ENCODE measurements at regions not wholly inside any gene's neighbourhood (a gene's known extent, or its start where the extent isn't known, plus 50 kb on each side); places are given as distances from the start of the nearest gene placed in this dataset.
"Not testable (repeated sequence)": the region's sequence is repeated elsewhere in the genome, so short reads cannot be mapped to it uniquely, and the experiment has no call there.

DNA sequence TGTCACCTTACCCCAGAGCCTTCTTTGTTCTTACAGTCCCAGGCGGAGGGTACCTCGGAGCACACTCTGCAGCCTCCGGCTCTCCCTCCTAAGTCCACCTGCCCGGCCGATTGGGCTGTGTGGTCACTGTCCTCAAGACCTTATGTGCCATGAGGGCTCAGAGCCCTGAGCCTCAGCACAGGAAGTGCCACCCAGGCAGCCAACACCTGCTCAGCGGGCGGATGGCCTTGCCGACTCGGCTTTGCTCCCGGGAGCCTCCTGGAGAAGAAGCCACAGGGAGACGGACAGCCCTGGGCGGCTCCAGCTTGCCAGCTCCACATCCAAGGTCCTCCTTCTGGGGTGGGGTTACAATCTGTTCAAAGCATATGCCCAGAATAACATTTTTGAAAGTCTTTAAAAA, 4439.2 kb upstream of the TPTE start:
- H3K27ac ChIP-seq (ENCODE audit: insufficient read depth, low read length, poor library complexity, severe bottlenecking); H3K4me3 ChIP-seq (ENCODE audit: low read depth, low read length); DNase-seq; H3K9me3 Mint-ChIP-seq; ATAC-seq (ENCODE audit: low read depth in 2 of 2); H3K27me3 Mint-ChIP-seq; H3K36me3 Mint-ChIP-seq; H3K4me1 ChIP-seq (ENCODE audit: control insufficient read depth, insufficient read depth, low read length, poor library complexity, severe bottlenecking); H3K4me1 Mint-ChIP-seq; H3K4me3 Mint-ChIP-seq; H3K36me3 ChIP-seq (ENCODE audit: control insufficient read depth, insufficient read depth, low read length); H3K27me3 ChIP-seq (ENCODE audit: control insufficient read depth, insufficient read depth, low read length); H3K27ac Mint-ChIP-seq; H3K9me3 ChIP-seq (ENCODE audit: control insufficient read depth in 2 of 2, low read length in 2 of 2): not testable (repeated sequence)

DNA sequence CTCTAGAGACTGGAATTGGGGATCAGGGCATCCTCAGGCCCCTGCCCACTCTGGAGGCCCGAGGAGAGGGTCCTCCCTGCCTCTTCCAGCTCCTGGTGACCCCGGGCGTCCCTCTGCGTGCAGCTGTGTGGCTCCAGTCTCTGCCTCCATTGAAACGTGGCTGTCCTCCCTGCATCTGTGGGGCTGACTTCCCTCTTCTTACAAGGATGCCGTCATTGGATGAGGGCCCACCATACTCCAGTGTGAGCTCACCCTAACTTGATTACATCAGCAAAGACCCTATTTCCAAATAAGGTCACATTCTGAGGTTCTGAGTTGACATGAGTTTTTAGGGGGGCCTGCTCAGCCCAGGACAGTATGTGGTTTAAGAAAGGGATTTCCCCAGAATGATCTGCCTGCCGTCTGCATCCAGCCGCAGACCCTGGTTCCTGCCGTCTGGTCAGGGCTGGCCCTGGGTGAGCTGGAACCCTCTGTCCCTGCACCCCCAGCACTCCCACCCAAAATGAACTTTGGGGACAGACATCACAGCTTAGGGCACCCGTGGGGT, 4437.7 kb upstream of the TPTE start:
- not testable (repeated sequence) for H3K36me3 ChIP-seq (ENCODE audit: control insufficient read depth, insufficient read depth, low read length); H3K4me3 Mint-ChIP-seq; H3K36me3 Mint-ChIP-seq; H3K4me1 Mint-ChIP-seq; H3K27me3 ChIP-seq (ENCODE audit: control insufficient read depth, insufficient read depth, low read length); H3K4me3 ChIP-seq (ENCODE audit: low read depth, low read length); ATAC-seq (ENCODE audit: low read depth in 2 of 2); DNase-seq; H3K9me3 ChIP-seq (ENCODE audit: control insufficient read depth in 2 of 2, low read length in 2 of 2); H3K4me1 ChIP-seq (ENCODE audit: control insufficient read depth, insufficient read depth, low read length, poor library complexity, severe bottlenecking); H3K27me3 Mint-ChIP-seq; H3K9me3 Mint-ChIP-seq; H3K27ac ChIP-seq (ENCODE audit: insufficient read depth, low read length, poor library complexity, severe bottlenecking); H3K27ac Mint-ChIP-seq

DNA sequence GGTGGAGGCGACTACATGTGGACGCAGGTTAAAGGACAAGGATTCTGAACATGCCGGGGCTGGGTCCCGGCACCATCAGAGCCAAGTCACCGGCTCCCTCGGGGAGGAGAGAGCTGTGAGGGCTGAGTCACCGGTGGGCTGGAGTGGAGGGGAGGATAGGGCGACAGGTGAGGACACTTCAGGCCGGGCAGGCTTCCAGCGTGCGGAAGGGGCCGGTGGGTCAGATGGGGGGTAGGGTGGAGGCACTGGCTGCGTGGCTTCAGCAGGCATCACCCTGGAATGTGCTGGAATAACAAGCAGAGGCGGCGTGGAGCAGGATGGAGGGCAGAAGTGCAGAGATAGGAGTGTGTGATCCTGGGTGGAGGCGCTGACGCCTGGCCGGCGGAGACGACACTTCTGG, 4435.3 kb upstream of the TPTE start:
- not testable (repeated sequence) for H3K4me1 Mint-ChIP-seq; DNase-seq; H3K9me3 ChIP-seq (ENCODE audit: control insufficient read depth in 2 of 2, low read length in 2 of 2); H3K9me3 Mint-ChIP-seq; H3K36me3 ChIP-seq (ENCODE audit: control insufficient read depth, insufficient read depth, low read length); H3K27ac Mint-ChIP-seq; H3K4me3 Mint-ChIP-seq; H3K4me3 ChIP-seq (ENCODE audit: low read depth, low read length); H3K4me1 ChIP-seq (ENCODE audit: control insufficient read depth, insufficient read depth, low read length, poor library complexity, severe bottlenecking); ATAC-seq (ENCODE audit: low read depth in 2 of 2); H3K36me3 Mint-ChIP-seq; H3K27ac ChIP-seq (ENCODE audit: insufficient read depth, low read length, poor library complexity, severe bottlenecking); H3K27me3 ChIP-seq (ENCODE audit: control insufficient read depth, insufficient read depth, low read length); H3K27me3 Mint-ChIP-seq

DNA sequence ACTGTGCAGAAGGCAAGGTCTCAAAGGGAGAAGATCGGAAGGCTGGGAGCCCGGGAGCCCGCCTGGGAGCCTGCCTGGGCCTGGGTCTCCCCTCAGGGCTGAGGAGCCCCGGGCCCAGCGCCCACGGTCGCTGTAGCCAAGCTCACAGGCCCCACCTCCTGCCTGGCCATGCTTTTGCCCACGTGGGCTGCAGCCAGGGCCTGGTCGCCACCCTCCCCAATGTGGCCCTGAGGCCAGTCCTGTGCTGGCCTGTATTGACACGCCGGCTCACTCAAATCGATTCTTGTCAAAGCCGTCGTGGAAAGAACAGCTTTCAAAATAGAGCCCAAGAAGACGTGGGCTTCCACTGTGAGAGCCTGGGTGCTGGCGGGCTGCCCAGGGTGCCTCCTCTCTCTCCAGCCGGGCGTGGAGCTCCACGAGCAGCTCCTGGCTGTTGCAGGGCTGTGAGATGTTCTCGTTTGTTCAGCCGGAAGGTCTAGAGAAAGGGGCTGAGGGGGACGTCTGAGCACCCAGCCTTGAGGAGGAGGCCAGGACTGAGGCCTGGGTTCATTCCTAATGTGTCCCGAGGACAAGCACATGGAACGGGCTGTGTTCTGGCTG, 4433.7 kb upstream of the TPTE start:
- not testable (repeated sequence) for H3K9me3 Mint-ChIP-seq, H3K4me1 Mint-ChIP-seq

DNA sequence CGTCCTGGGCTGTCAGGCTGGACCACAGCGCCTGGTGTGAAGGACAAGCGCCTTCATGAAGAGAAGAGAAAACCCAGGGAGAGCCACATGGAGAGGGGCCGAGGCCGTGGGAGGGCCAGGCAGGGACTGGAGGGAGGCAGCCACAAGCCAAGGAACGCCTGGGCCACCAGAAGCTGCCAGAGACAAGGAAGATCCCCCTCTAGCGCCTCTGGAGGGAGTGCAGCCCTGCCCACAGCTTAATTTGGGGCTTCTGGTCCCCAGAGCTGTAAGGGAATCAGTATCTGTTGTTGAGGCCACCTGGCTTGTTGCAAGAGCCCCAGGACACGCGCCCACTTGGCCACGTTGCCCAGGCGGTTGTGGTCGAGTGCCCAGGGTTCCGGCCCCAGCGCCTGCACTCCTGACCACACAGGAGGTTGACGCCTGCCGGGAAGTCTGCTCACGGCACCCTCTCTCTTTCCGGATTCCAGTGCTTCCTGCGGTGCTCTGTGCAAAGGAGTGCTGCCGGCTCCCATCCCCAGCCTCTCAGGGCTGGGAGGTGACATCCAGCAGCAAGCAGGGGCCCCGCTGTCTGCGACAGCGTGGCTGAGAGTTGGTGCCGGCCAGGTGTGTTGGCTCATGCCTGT, 4431.0 kb upstream of the TPTE start:
- H3K27ac Mint-ChIP-seq; H3K27me3 Mint-ChIP-seq; DNase-seq; H3K4me3 Mint-ChIP-seq; ATAC-seq (ENCODE audit: low read depth in 2 of 2); H3K9me3 Mint-ChIP-seq; H3K4me1 ChIP-seq (ENCODE audit: control insufficient read depth, insufficient read depth, low read length, poor library complexity, severe bottlenecking); H3K4me3 ChIP-seq (ENCODE audit: low read depth, low read length); H3K36me3 Mint-ChIP-seq; H3K9me3 ChIP-seq (ENCODE audit: control insufficient read depth in 2 of 2, low read length in 2 of 2); H3K4me1 Mint-ChIP-seq; H3K27me3 ChIP-seq (ENCODE audit: control insufficient read depth, insufficient read depth, low read length); H3K36me3 ChIP-seq (ENCODE audit: control insufficient read depth, insufficient read depth, low read length); H3K27ac ChIP-seq (ENCODE audit: insufficient read depth, low read length, poor library complexity, severe bottlenecking): not testable (repeated sequence)

More for the DNA sequence above, 4433.7 kb upstream of the TPTE start:
- not testable (repeated sequence) for H3K4me3 Mint-ChIP-seq; H3K9me3 ChIP-seq (ENCODE audit: control insufficient read depth in 2 of 2, low read length in 2 of 2); ATAC-seq (ENCODE audit: low read depth in 2 of 2); H3K27me3 Mint-ChIP-seq; H3K36me3 ChIP-seq (ENCODE audit: control insufficient read depth, insufficient read depth, low read length); H3K27ac Mint-ChIP-seq; DNase-seq; H3K36me3 Mint-ChIP-seq; H3K4me3 ChIP-seq (ENCODE audit: low read depth, low read length); H3K27me3 ChIP-seq (ENCODE audit: control insufficient read depth, insufficient read depth, low read length); H3K27ac ChIP-seq (ENCODE audit: insufficient read depth, low read length, poor library complexity, severe bottlenecking); H3K4me1 ChIP-seq (ENCODE audit: control insufficient read depth, insufficient read depth, low read length, poor library complexity, severe bottlenecking)

DNA sequence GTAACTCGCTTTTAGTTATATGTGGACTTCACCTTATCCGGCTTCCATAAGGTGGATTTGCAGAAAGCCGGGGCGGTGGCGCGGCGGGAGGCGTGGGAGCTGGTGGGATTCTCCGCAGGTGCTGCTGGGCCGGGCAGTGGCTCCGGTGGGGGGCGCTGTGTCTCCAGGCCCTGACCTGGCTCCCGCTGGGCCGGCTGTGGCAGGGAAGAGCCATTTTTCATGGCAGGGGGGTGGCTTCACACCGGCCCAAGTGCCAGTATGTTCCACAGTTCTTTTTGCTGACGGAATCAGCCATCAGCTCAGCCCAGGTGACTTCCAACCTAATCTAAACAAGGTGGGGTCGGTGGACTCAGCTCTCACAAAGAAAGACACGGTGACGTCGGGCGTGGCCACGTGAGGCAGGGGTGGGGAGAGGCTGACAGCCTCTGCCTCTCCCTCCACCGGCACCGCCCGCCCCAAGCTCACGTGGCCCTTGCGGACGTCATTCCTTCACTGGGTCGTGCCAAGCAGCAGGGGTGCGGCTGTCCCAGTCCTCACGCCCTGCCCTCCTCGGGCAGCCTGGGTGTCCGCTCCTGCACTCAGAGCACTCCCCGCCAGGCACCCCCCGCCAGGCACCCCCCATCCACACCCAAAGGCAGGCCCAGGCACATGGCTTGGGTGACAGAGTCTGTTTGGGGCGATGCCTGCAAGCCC, 4429.9 kb upstream of the TPTE start:
- ATAC-seq (ENCODE audit: low read depth in 2 of 2); H3K9me3 ChIP-seq (ENCODE audit: control insufficient read depth in 2 of 2, low read length in 2 of 2); H3K27ac Mint-ChIP-seq; H3K9me3 Mint-ChIP-seq; DNase-seq; H3K4me1 ChIP-seq (ENCODE audit: control insufficient read depth, insufficient read depth, low read length, poor library complexity, severe bottlenecking); H3K27me3 Mint-ChIP-seq; H3K4me3 ChIP-seq (ENCODE audit: low read depth, low read length); H3K27ac ChIP-seq (ENCODE audit: insufficient read depth, low read length, poor library complexity, severe bottlenecking); H3K4me1 Mint-ChIP-seq; H3K36me3 Mint-ChIP-seq; H3K36me3 ChIP-seq (ENCODE audit: control insufficient read depth, insufficient read depth, low read length); H3K27me3 ChIP-seq (ENCODE audit: control insufficient read depth, insufficient read depth, low read length); H3K4me3 Mint-ChIP-seq: not testable (repeated sequence)

DNA sequence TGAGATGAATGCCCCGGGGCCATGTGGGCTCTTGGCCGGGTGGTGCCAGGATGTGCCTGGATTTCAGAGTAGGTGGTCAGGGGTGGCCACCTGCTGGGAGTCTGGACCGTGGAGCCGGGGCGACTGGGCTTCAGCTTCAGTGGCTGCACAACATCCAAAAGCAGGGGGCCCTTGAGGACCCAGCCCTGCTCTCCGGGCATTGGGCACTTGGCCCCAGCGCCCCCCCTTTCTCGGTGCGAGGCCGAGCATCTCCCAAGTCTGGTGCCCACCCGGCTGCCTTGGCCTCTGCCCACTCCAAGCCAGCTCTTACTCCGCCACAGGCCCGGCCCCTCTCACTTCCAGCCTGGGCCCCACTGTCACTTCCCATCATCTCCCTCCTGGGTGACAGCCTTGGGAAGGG, 4429.0 kb upstream of the TPTE start:
- not testable (repeated sequence) for H3K36me3 ChIP-seq (ENCODE audit: control insufficient read depth, insufficient read depth, low read length); H3K4me3 ChIP-seq (ENCODE audit: low read depth, low read length); H3K27ac ChIP-seq (ENCODE audit: insufficient read depth, low read length, poor library complexity, severe bottlenecking); DNase-seq; H3K27me3 ChIP-seq (ENCODE audit: control insufficient read depth, insufficient read depth, low read length); H3K27ac Mint-ChIP-seq; H3K4me1 ChIP-seq (ENCODE audit: control insufficient read depth, insufficient read depth, low read length, poor library complexity, severe bottlenecking); H3K27me3 Mint-ChIP-seq; H3K4me3 Mint-ChIP-seq; H3K9me3 Mint-ChIP-seq; H3K36me3 Mint-ChIP-seq; ATAC-seq (ENCODE audit: low read depth in 2 of 2); H3K9me3 ChIP-seq (ENCODE audit: control insufficient read depth in 2 of 2, low read length in 2 of 2); H3K4me1 Mint-ChIP-seq

DNA sequence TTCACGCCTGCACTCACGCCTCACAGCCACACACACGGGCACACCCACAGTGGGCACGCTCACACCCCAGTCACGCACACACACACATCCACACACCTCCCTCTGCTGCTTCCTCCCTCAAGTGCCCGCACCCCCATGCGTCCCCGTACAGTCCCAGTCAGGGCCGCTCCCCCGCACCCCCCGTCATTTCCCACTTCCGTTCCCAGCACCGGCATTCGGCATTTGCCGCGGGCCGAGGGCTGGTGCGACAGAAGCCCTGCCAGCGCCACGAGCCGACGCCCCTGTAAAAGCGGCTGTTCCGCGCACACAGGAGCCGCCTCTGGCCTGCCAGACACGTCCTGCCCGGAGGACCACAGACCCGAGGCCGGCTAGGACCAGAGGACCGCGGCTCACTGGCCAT, 4428.0 kb upstream of the TPTE start:
- not testable (repeated sequence) for H3K4me1 Mint-ChIP-seq; H3K27me3 Mint-ChIP-seq; H3K27ac Mint-ChIP-seq; H3K4me1 ChIP-seq (ENCODE audit: control insufficient read depth, insufficient read depth, low read length, poor library complexity, severe bottlenecking); H3K4me3 Mint-ChIP-seq; H3K4me3 ChIP-seq (ENCODE audit: low read depth, low read length); H3K9me3 Mint-ChIP-seq; H3K27ac ChIP-seq (ENCODE audit: insufficient read depth, low read length, poor library complexity, severe bottlenecking); H3K36me3 ChIP-seq (ENCODE audit: control insufficient read depth, insufficient read depth, low read length); H3K36me3 Mint-ChIP-seq; H3K9me3 ChIP-seq (ENCODE audit: control insufficient read depth in 2 of 2, low read length in 2 of 2); H3K27me3 ChIP-seq (ENCODE audit: control insufficient read depth, insufficient read depth, low read length)
- peak in 1 of 3 donors; percentile 14 for DNase-seq
- peak in 1 of 2 donors; percentile 37 for ATAC-seq (ENCODE audit: low read depth in 2 of 2)
